SKM-1 treated with dmso at 0.1 percent for 144 hours (cell line): ENCODE measurements at regions not wholly inside any gene's neighbourhood (a gene's known extent, or its start where the extent isn't known, plus 50 kb on each side); places are given as distances from the start of the nearest gene placed in this dataset.
"Not testable (repeated sequence)": the region's sequence is repeated elsewhere in the genome, so short reads cannot be mapped to it uniquely, and the experiment has no call there.

Source experiments
- DNase-seq: peaks from one replicate; lab custom pipeline; 2025; ENCODE audit not compliant: unreplicated experiment; lab: John Stamatoyannopoulos, UW

GRCh38 chr7:63555226-63555994 is 443.2 kb upstream of the ZNF722 start:
- not testable (repeated sequence) for DNase-seq

- DNase-seq = not testable (repeated sequence)
Measured at GRCh38 chr7:63556223-63556622, 442.4 kb upstream of the ZNF722 start.

- DNase-seq = not testable (repeated sequence)
Measured at GRCh38 chr7:63559016-63559415, 439.6 kb upstream of the ZNF722 start.

GRCh38 chr7:63559826-63560465 is 438.7 kb upstream of the ZNF722 start:
- DNase-seq = not testable (repeated sequence)

GRCh38 chr7:63561911-63562310 is 436.7 kb upstream of the ZNF722 start:
- DNase-seq = not testable (repeated sequence)

- not testable (repeated sequence) for DNase-seq
Measured at GRCh38 chr7:63562364-63563060, 436.1 kb upstream of the ZNF722 start.

- DNase-seq = not testable (repeated sequence)
Measured at GRCh38 chr7:63563151-63563940, 435.3 kb upstream of the ZNF722 start.

- not testable (repeated sequence) for DNase-seq
Measured at GRCh38 chr7:63564882-63565281, 433.8 kb upstream of the ZNF722 start.

- not testable (repeated sequence) for DNase-seq
Measured at GRCh38 chr7:63566886-63567285, 431.8 kb upstream of the ZNF722 start.

- not testable (repeated sequence) for DNase-seq
Measured at GRCh38 chr7:63567636-63568035, 431.0 kb upstream of the ZNF722 start.

- DNase-seq = not testable (repeated sequence)
Measured at GRCh38 chr7:63568571-63569313, 429.9 kb upstream of the ZNF722 start.

GRCh38 chr7:63570386-63571115 is 428.1 kb upstream of the ZNF722 start:
- DNase-seq = not testable (repeated sequence)

GRCh38 chr7:63572196-63572595 is 426.5 kb upstream of the ZNF722 start:
- not testable (repeated sequence) for DNase-seq

GRCh38 chr7:63572956-63573355 is 425.7 kb upstream of the ZNF722 start:
- not testable (repeated sequence) for DNase-seq

GRCh38 chr7:63573412-63573811 is 425.2 kb upstream of the ZNF722 start:
- not testable (repeated sequence) for DNase-seq

- DNase-seq = not testable (repeated sequence)
Measured at GRCh38 chr7:63576421-63576820, 422.2 kb upstream of the ZNF722 start.

- not testable (repeated sequence) for DNase-seq
Measured at GRCh38 chr7:63577066-63577465, 421.6 kb upstream of the ZNF722 start.

- DNase-seq = not testable (repeated sequence)
Measured at GRCh38 chr7:63580045-63580444, 418.6 kb upstream of the ZNF722 start.

- not testable (repeated sequence) for DNase-seq
Measured at GRCh38 chr7:63580536-63581300, 417.9 kb upstream of the ZNF722 start.
